ENCODE measurements at regions not wholly inside any gene's neighbourhood (a gene's known extent, or its start where the extent isn't known, plus 50 kb on each side); places are given as distances from the start of the nearest gene placed in this dataset.

GRCh38 chr2:2764001-2764355 lies 432.9 kb upstream of the MYT1L start:
- TF ChIP-seq CTCF (IDR thresholded peaks at IDR 0.05) = no peak
- DNase-seq (ENCODE audit: low spot score) (no peak), ATAC-seq (ENCODE audit: insufficient number of reproducible peaks, low FRiP score, low read depth) (no peak)
- H3K4me1 ChIP-seq (ENCODE audit: control insufficient read depth in 1 of 2, low read depth in 2 of 2) = no peaks in the 10 kb centered on the region
- H3K27ac ChIP-seq = no peak overlapping the region
- no peaks in the 10 kb centered on the region for H3K9me3 ChIP-seq
- H3K27me3 ChIP-seq (replicated peaks; ENCODE audit: insufficient read depth) = no peaks in the 10 kb centered on the region
- no peak overlapping the region for H3K4me3 ChIP-seq
- H3K36me3 ChIP-seq = no peaks in the 10 kb centered on the region

GRCh38 chr2:2763351-2764000 lies 432.4 kb upstream of the MYT1L start:
- Histone ChIP-seq H3K36me3 (no peaks in the 10 kb centered on the region), H3K27me3 (replicated peaks; ENCODE audit: insufficient read depth) (no peaks in the 10 kb centered on the region), H3K4me1 (ENCODE audit: control insufficient read depth in 1 of 2, low read depth in 2 of 2) (no peaks in the 10 kb centered on the region), H3K9me3 (no peaks in the 10 kb centered on the region), H3K27ac (no peak overlapping the region), H3K4me3 (no peak overlapping the region)
- ATAC-seq (ENCODE audit: insufficient number of reproducible peaks, low FRiP score, low read depth) (no peak), DNase-seq (ENCODE audit: low spot score) (no peak)
- TF ChIP-seq CTCF (IDR thresholded peaks at IDR 0.05) = no peak

- Histone ChIP-seq H3K27me3 (replicated peaks; ENCODE audit: insufficient read depth) (no peaks in the 10 kb centered on the region), H3K4me1 (ENCODE audit: control insufficient read depth in 1 of 2, low read depth in 2 of 2) (no peaks in the 10 kb centered on the region), H3K4me3 (no peak overlapping the region), H3K27ac (no peak overlapping the region), H3K9me3 (no peaks in the 10 kb centered on the region), H3K36me3 (no peaks in the 10 kb centered on the region)
- DNase-seq (ENCODE audit: low spot score) = no peak
- no peak for ATAC-seq (ENCODE audit: insufficient number of reproducible peaks, low FRiP score, low read depth)
- no peak for TF ChIP-seq CTCF (IDR thresholded peaks at IDR 0.05)
Observed at GRCh38 chr2:2762913-2763312, 431.8 kb upstream of the MYT1L start.

GRCh38 chr2:2762166-2762908 lies 431.3 kb upstream of the MYT1L start:
- DNase-seq (ENCODE audit: low spot score) (no peak), ATAC-seq (ENCODE audit: insufficient number of reproducible peaks, low FRiP score, low read depth) (no peak)
- H3K27ac ChIP-seq = no peak overlapping the region

More at GRCh38 chr2:2762166-2762908, 431.3 kb upstream of the MYT1L start:
- no peaks in the 10 kb centered on the region for H3K4me1 ChIP-seq (ENCODE audit: control insufficient read depth in 1 of 2, low read depth in 2 of 2)
- no peaks in the 10 kb centered on the region for H3K27me3 ChIP-seq (replicated peaks; ENCODE audit: insufficient read depth)
- H3K9me3 ChIP-seq = no peaks in the 10 kb centered on the region
- no peak for TF ChIP-seq CTCF (IDR thresholded peaks at IDR 0.05)
- H3K4me3 ChIP-seq = no peak overlapping the region
- no peaks in the 10 kb centered on the region for H3K36me3 ChIP-seq
